22Rv1 (cell line): ENCODE measurements at regions not wholly inside any gene's neighbourhood (a gene's known extent, or its start where the extent isn't known, plus 50 kb on each side); places are given as distances from the start of the nearest gene placed in this dataset.

Experiments
- ZFX ChIP-seq: fragments of 450-650 bp; IDR thresholded peaks from 2 replicates; pipeline ENCODE4 v1.6.1; 2017; ENCODE audit warnings: antibody characterized with exemption, borderline replicate concordance
- TF ChIP-seq, protein P1 (sequence below): fragments of 450-650 bp; IDR thresholded peaks from 2 replicates; pipeline ENCODE4 v1.5.1; 2017; ENCODE audit warnings: mild to moderate bottlenecking

DNA sequence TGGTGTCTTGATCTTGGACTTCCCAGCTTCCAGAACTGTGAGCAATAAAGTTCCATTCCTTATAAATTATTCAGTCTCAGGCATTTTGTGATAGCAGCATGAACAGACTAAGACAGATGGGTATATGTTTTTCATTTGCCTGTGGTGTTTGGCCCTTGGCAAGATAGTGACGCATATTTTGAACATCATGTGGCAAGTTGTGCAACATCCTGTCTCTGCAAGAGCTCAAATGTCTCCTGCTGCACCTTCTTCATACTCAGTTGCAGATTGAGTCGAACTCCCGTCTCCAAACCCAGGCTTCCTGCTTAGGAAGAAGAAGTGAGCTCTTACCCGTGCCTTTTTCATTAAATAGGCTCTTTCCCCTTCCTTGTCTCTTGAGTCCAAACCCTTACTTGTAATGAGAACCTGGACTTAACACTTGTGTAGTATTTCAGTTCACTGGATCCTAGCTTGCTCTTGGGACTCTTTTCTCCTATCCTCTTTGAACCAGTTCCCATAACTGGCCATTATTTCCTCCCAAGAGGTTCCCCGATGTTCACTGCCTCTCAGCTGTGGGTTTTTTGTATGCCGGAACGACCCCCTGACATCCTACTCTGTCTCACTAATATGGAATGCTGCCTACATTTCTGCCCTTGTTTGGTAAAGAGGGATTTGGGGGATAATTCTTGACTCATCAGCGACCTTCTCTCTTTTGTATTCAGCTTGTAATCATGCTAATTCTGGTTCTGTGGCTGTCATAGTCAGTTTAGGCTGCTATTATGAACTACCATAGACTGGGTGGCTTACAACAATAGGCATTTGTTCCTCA is 125.0 kb upstream of the KCNK2 start:
- TF ChIP-seq, protein P1, sequence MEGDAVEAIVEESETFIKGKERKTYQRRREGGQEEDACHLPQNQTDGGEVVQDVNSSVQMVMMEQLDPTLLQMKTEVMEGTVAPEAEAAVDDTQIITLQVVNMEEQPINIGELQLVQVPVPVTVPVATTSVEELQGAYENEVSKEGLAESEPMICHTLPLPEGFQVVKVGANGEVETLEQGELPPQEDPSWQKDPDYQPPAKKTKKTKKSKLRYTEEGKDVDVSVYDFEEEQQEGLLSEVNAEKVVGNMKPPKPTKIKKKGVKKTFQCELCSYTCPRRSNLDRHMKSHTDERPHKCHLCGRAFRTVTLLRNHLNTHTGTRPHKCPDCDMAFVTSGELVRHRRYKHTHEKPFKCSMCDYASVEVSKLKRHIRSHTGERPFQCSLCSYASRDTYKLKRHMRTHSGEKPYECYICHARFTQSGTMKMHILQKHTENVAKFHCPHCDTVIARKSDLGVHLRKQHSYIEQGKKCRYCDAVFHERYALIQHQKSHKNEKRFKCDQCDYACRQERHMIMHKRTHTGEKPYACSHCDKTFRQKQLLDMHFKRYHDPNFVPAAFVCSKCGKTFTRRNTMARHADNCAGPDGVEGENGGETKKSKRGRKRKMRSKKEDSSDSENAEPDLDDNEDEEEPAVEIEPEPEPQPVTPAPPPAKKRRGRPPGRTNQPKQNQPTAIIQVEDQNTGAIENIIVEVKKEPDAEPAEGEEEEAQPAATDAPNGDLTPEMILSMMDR: no peak
- TF ChIP-seq ZFX: no peak
